ENCODE measurements at regions not wholly inside any gene's neighbourhood (a gene's known extent, or its start where the extent isn't known, plus 50 kb on each side); places are given as distances from the start of the nearest gene placed in this dataset.
"Not testable (repeated sequence)": the region's sequence is repeated elsewhere in the genome, so short reads cannot be mapped to it uniquely, and the experiment has no call there.

- no peak for DNase-seq
These were observed 403.2 kb upstream of the MGMT start for GRCh38 chr10:129063877-129064276.

- not testable (repeated sequence) for DNase-seq
These were observed 400.5 kb upstream of the MGMT start for GRCh38 chr10:129066529-129066928.

GRCh38 chr10:129071411-129071810 lies 395.6 kb upstream of the MGMT start:
- DNase-seq = not testable (repeated sequence)

- no peak for DNase-seq
These were observed 392.1 kb upstream of the MGMT start for GRCh38 chr10:129074939-129075338.

- DNase-seq = no peak
These were observed 391.5 kb upstream of the MGMT start for GRCh38 chr10:129075508-129075907.

- no peak for DNase-seq
These were observed 391.1 kb upstream of the MGMT start for GRCh38 chr10:129075927-129076326.

GRCh38 chr10:129078346-129078745 lies 388.7 kb upstream of the MGMT start:
- DNase-seq = no peak

- DNase-seq = no peak
These were observed 388.3 kb upstream of the MGMT start for GRCh38 chr10:129078746-129079145.

- DNase-seq = no peak
These were observed 387.3 kb upstream of the MGMT start for GRCh38 chr10:129079705-129080104.

- DNase-seq = no peak
These were observed 381.2 kb upstream of the MGMT start for GRCh38 chr10:129085811-129086210.

GRCh38 chr10:129089341-129089740 lies 377.7 kb upstream of the MGMT start:
- DNase-seq = no peak

- no peak for DNase-seq
These were observed 376.9 kb upstream of the MGMT start for GRCh38 chr10:129090165-129090564.

- DNase-seq = no peak
These were observed 376.2 kb upstream of the MGMT start for GRCh38 chr10:129090618-129091366.

- DNase-seq = no peak
These were observed 373.4 kb upstream of the MGMT start for GRCh38 chr10:129093641-129094040.

GRCh38 chr10:129094233-129094632 lies 372.8 kb upstream of the MGMT start:
- no peak for DNase-seq

GRCh38 chr10:129094861-129095260 lies 372.2 kb upstream of the MGMT start:
- DNase-seq = no peak

GRCh38 chr10:129095680-129096064 lies 371.4 kb upstream of the MGMT start:
- DNase-seq = no peak

- no peak for DNase-seq
These were observed 370.7 kb upstream of the MGMT start for GRCh38 chr10:129096065-129096984.

GRCh38 chr10:129097776-129098330 lies 369.2 kb upstream of the MGMT start:
- no peak for DNase-seq

- no peak for DNase-seq
These were observed 368.5 kb upstream of the MGMT start for GRCh38 chr10:129098517-129098916.

- DNase-seq = no peak
These were observed 367.6 kb upstream of the MGMT start for GRCh38 chr10:129099486-129099885.

- DNase-seq = no peak
These were observed 367.0 kb upstream of the MGMT start for GRCh38 chr10:129099992-129100391.

- DNase-seq = no peak
These were observed 365.6 kb upstream of the MGMT start for GRCh38 chr10:129101232-129101980.
